ENCODE measurements at regions not wholly inside any gene's neighbourhood (a gene's known extent, or its start where the extent isn't known, plus 50 kb on each side); places are given as distances from the start of the nearest gene placed in this dataset.

DNA sequence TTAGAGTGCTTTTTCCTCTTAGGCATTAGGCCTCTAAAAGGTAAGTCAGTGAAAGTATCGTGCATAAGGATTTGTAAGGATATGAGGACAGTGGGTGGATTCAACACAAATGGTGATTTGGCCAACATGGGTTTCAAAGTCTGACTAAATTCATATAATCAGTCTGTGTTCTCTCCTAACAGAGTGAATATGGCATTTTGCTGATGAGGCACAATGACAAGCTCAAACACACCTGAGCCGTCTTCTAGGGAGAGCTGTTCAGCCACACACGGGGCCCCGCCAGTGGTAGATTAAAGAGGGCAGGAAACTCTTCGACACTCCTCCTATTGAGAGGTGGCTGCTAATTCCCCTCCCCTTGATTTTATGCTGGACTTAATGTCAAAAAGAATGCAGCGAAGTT lies 59.5 kb upstream of the PROKR2 start:
- Mint-ChIP-seq H3K4me3 (no peak overlapping the region), H3K27me3 (ENCODE audit: low read depth) (peaks cover 2% of the 10 kb centered on the region), H3K36me3 (ENCODE audit: insufficient read depth in 1 of 3, low read depth in 3 of 3) (no peaks in the 10 kb centered on the region), H3K27ac (no peak overlapping the region), H3K9me3 (peaks cover 0 to 2% of the 10 kb centered on the region in 2 experiments; a peak in 2 of 5 replicates), H3K4me1 (no peaks in the 10 kb centered on the region)
- TF ChIP-seq, protein P1, sequence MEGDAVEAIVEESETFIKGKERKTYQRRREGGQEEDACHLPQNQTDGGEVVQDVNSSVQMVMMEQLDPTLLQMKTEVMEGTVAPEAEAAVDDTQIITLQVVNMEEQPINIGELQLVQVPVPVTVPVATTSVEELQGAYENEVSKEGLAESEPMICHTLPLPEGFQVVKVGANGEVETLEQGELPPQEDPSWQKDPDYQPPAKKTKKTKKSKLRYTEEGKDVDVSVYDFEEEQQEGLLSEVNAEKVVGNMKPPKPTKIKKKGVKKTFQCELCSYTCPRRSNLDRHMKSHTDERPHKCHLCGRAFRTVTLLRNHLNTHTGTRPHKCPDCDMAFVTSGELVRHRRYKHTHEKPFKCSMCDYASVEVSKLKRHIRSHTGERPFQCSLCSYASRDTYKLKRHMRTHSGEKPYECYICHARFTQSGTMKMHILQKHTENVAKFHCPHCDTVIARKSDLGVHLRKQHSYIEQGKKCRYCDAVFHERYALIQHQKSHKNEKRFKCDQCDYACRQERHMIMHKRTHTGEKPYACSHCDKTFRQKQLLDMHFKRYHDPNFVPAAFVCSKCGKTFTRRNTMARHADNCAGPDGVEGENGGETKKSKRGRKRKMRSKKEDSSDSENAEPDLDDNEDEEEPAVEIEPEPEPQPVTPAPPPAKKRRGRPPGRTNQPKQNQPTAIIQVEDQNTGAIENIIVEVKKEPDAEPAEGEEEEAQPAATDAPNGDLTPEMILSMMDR (conservative IDR thresholded peaks at IDR 0.05), result no peak
- H2BK12ac ChIP-seq (ENCODE audit: insufficient read length, low read depth, low read length), result no peak overlapping the region
- H3K18ac ChIP-seq (ENCODE audit: insufficient read length, low read depth, low read length), result no peak overlapping the region
- H2AFZ ChIP-seq (ENCODE audit: low read length), result no peak overlapping the region
- no peak overlapping the region for H3K4me2 ChIP-seq (ENCODE audit: insufficient read depth, insufficient read length, low read length)
- no peaks in the 10 kb centered on the region for H3K23me2 ChIP-seq (ENCODE audit: insufficient read length, low read depth, low read length, poor library complexity, severe bottlenecking)
- no peaks in the 10 kb centered on the region for H3K79me1 ChIP-seq (ENCODE audit: insufficient read depth, low read depth, low read length, poor library complexity, severe bottlenecking)
- H4K8ac ChIP-seq (replicated peaks; ENCODE audit: insufficient read length, low read depth, low read length), result no peak overlapping the region
- no peaks in the 10 kb centered on the region for H3K27me3 ChIP-seq (ENCODE audit: insufficient read depth, low read length)
- H2BK120ac ChIP-seq (ENCODE audit: low read depth, low read length, poor library complexity, severe bottlenecking), result no peak overlapping the region
- no peak overlapping the region for H3K14ac ChIP-seq (ENCODE audit: insufficient read depth, low read length)
- no peak overlapping the region for H3T11ph ChIP-seq (ENCODE audit: low read length)
- H2BK15ac ChIP-seq (ENCODE audit: low read depth, low read length), result no peak overlapping the region
- no peak overlapping the region for H3K56ac ChIP-seq (ENCODE audit: insufficient read length, low read depth, low read length)
- no peak overlapping the region for H3K4ac ChIP-seq (ENCODE audit: low read depth, low read length)
- H3K9me3 ChIP-seq (ENCODE audit: control insufficient read depth, low read depth, low read length), result no peaks in the 10 kb centered on the region
- H3K23ac ChIP-seq (ENCODE audit: insufficient read length, low read depth, low read length), result no peak overlapping the region
- no peak overlapping the region for H3K27ac ChIP-seq (ENCODE audit: insufficient read length, low read depth, low read length)
- no peak overlapping the region for H2BK5ac ChIP-seq (ENCODE audit: insufficient read length, low read length)
- no peak overlapping the region for H4K5ac ChIP-seq (ENCODE audit: insufficient read length, low read depth, low read length)
- DNase-seq, result no peak
- H3K9ac ChIP-seq (ENCODE audit: extremely low read depth, insufficient read length, low read length), result no peak overlapping the region
- no peak overlapping the region for H2AK5ac ChIP-seq (ENCODE audit: insufficient read length, low read length)
- no peaks in the 10 kb centered on the region for H4K20me1 ChIP-seq (ENCODE audit: control insufficient read depth, insufficient read depth, insufficient read length)
- H4K91ac ChIP-seq (ENCODE audit: insufficient read length, low read depth, low read length), result no peak overlapping the region
- H3K4me1 ChIP-seq (ENCODE audit: insufficient read depth, low read length), result no peaks in the 10 kb centered on the region
- WGBS (ENCODE audit: extremely low coverage, insufficient read length, low lambda C conversion rate), result no CpG with 5 or more reads among the region's 6 CpGs
- H2BK20ac ChIP-seq (ENCODE audit: low read depth, low read length, poor library complexity, severe bottlenecking), result no peak overlapping the region
- no peaks in the 10 kb centered on the region for H3K79me2 ChIP-seq (ENCODE audit: insufficient read depth, low read length)

All from H9 (cell line).